ENCODE measurements at regions not wholly inside any gene's neighbourhood (a gene's known extent, or its start where the extent isn't known, plus 50 kb on each side); places are given as distances from the start of the nearest gene placed in this dataset.
"Not testable (repeated sequence)": the region's sequence is repeated elsewhere in the genome, so short reads cannot be mapped to it uniquely, and the experiment has no call there.

DNA sequence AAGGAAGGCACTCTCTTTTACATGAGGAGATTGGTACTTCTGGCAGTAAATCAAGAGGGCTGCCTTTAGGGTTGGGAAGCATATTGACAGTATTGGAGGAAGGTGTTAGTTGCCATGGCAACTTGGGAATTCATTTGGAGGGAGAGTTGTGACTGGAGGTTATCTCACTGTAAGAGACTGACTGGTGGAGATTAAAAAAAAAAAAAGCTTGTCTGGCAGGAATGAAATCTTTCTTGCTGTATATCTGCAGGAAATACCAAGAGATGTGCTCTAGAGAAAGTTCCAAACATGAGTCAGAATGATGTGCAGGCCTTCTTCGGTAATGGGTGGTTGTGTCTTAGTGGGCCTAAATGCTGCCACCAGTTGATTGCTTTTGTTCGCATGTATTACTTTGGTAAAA is 59.8 kb upstream of the FAM72C start:
- DNase-seq (ENCODE audit: low read depth in 2 of 3, low spot score in 2 of 3), result not testable (repeated sequence)

GRCh38 chr1:144026022-144026421 is 54.2 kb upstream of the FAM72C start:
- DNase-seq (ENCODE audit: low read depth in 2 of 3, low spot score in 2 of 3), result not testable (repeated sequence)

DNA sequence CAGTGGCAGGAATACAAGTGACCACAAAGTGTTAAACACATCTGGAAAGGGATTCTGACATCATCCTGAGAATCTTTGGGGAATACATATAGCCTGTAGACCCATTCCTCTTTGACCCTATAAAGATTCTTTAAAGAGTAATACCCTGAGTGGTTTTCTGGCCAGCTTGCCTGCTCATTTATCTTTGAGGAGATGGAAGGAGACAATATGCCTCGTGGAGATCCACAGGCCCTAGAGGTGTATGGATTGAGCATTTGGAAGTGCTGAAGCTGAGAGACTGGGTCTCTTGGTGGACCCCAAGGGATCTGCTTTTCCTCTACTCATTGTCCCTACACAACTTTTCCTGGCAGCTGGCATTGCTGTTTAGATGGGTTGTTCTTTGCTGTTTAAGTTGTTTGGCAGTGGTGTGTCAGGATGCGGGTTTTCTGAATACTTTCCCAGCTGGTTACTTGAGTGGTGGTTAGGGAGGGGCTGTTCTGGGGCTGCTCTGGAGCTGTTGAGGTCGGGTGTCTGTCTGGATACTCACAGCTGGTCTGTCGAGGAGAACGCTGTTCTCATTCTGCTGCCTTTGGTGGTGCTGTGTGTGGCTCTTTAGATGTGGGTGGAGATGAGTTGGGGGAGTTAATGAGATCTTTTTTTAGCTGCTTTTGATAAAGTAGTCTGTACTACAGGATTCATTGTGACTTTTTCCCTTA is 50.1 kb upstream of the FAM72C start:
- not testable (repeated sequence) for DNase-seq (ENCODE audit: low read depth in 2 of 3, low spot score in 2 of 3)
